GM12891 (cell line): ENCODE measurements at regions not wholly inside any gene's neighbourhood (a gene's known extent, or its start where the extent isn't known, plus 50 kb on each side); places are given as distances from the start of the nearest gene placed in this dataset.
"Not testable (repeated sequence)": the region's sequence is repeated elsewhere in the genome, so short reads cannot be mapped to it uniquely, and the experiment has no call there.

Source experiments
- DNase-seq: peaks from one replicate; pipeline ENCODE4 v3.0.0; 2011; ENCODE audit warnings: low spot score; ENCODE audit not compliant: insufficient read length
- FAIRE-seq: peaks from 2 replicates; lab custom pipeline; 2011; peaks lifted over from hg19 to GRCh38; lab: Jason Lieb, UNC
- PAX5 ChIP-seq: IDR thresholded peaks from 2 replicates; pipeline ENCODE4 v1.6.1; 2011; ENCODE audit warnings: low read length, moderate library complexity, mild to moderate bottlenecking; ENCODE audit not compliant: insufficient read depth, severe bottlenecking
- POLR2A ChIP-seq: IDR thresholded peaks from 2 replicates; pipeline ENCODE4 v1.6.1; 2011; ENCODE audit warnings: low read depth, low read length, control low read depth
- POLR2AphosphoS5 ChIP-seq: IDR thresholded peaks from 2 replicates; pipeline ENCODE4 v1.6.1; 2011; ENCODE audit warnings: low read depth, low read length, control low read depth
- POU2F2 ChIP-seq: IDR thresholded peaks from 2 replicates; pipeline ENCODE4 v1.6.1; 2011; ENCODE audit warnings: low read depth, mild to moderate bottlenecking, control low read depth, low read length, moderate library complexity
- SPI1 ChIP-seq: IDR thresholded peaks from 2 replicates; pipeline ENCODE4 v1.6.1; 2011; ENCODE audit warnings: low read depth, low read length, control low read depth
- TAF1 ChIP-seq: IDR thresholded peaks from 2 replicates; pipeline ENCODE4 v1.6.1; 2011; ENCODE audit warnings: low read depth, low read length, control low read depth

- FAIRE-seq (no peak), DNase-seq (no peak)
- TF ChIP-seq POLR2A: no peak
- TF ChIP-seq POLR2AphosphoS5: no peak
- TF ChIP-seq SPI1: no peak
- TF ChIP-seq PAX5: no peak
- no peak for TF ChIP-seq TAF1
- TF ChIP-seq POU2F2: no peak
Measured at GRCh38 chr6:119493980-119494379, 144.4 kb upstream of the MAN1A1 start.

GRCh38 chr6:119491112-119491511 lies 141.6 kb upstream of the MAN1A1 start:
- not testable (repeated sequence) for DNase-seq

GRCh38 chr6:119490050-119490449 lies 140.5 kb upstream of the MAN1A1 start:
- FAIRE-seq, DNase-seq: not testable (repeated sequence)

More at GRCh38 chr6:119491112-119491511, 141.6 kb upstream of the MAN1A1 start:
- not testable (repeated sequence) for FAIRE-seq

GRCh38 chr6:119484598-119484997 lies 135.0 kb upstream of the MAN1A1 start:
- FAIRE-seq (no peak), DNase-seq (no peak)
- TF ChIP-seq PAX5 (no peak), POU2F2 (no peak)

GRCh38 chr6:119483908-119484307 lies 134.3 kb upstream of the MAN1A1 start:
- FAIRE-seq (no peak), DNase-seq (no peak)
- TF ChIP-seq POLR2A: no peak
- no peak for TF ChIP-seq PAX5
- TF ChIP-seq POU2F2: no peak
- TF ChIP-seq POLR2AphosphoS5: no peak
- no peak for TF ChIP-seq SPI1
- TF ChIP-seq TAF1: no peak

- TF ChIP-seq POLR2AphosphoS5 (no peak), POU2F2 (no peak), SPI1 (no peak), PAX5 (no peak), TAF1 (no peak), POLR2A (no peak)
- FAIRE-seq: no peak
Measured at GRCh38 chr6:119482850-119483285, 133.3 kb upstream of the MAN1A1 start.

GRCh38 chr6:119481976-119482375 lies 132.4 kb upstream of the MAN1A1 start:
- TF ChIP-seq PAX5: no peak
- no peak for TF ChIP-seq TAF1
- TF ChIP-seq POLR2A: no peak
- TF ChIP-seq POLR2AphosphoS5: no peak
- no peak for TF ChIP-seq POU2F2
- TF ChIP-seq SPI1: no peak
- DNase-seq: no peak
- no peak for FAIRE-seq

More at GRCh38 chr6:119482850-119483285, 133.3 kb upstream of the MAN1A1 start:
- no peak for DNase-seq

GRCh38 chr6:119480961-119481497 lies 131.5 kb upstream of the MAN1A1 start:
- TF ChIP-seq POU2F2 (no peak), TAF1 (no peak), SPI1 (no peak), POLR2AphosphoS5 (no peak), PAX5 (no peak), POLR2A (no peak)
- FAIRE-seq (no peak), DNase-seq (no peak)

GRCh38 chr6:119479860-119480655 lies 130.5 kb upstream of the MAN1A1 start:
- no peak for DNase-seq
- TF ChIP-seq SPI1 (no peak), POU2F2 (no peak), TAF1 (no peak), POLR2A (no peak), PAX5 (no peak), POLR2AphosphoS5 (no peak)
- no peak for FAIRE-seq

GRCh38 chr6:119476554-119476953 lies 127.0 kb upstream of the MAN1A1 start:
- FAIRE-seq (no peak), DNase-seq (no peak)
- TF ChIP-seq POLR2AphosphoS5 (no peak), PAX5 (no peak), POLR2A (no peak), POU2F2 (no peak), SPI1 (peak; percentile 69)

- DNase-seq (no peak), FAIRE-seq (no peak)
- TF ChIP-seq POLR2A (no peak), PAX5 (no peak), TAF1 (no peak), POLR2AphosphoS5 (no peak), POU2F2 (no peak), SPI1 (no peak)
Measured at GRCh38 chr6:119476024-119476423, 126.5 kb upstream of the MAN1A1 start.
